Esophagus muscularis mucosa (tissue), 4 donors: ENCODE measurements at regions not wholly inside any gene's neighbourhood (a gene's known extent, or its start where the extent isn't known, plus 50 kb on each side); places are given as distances from the start of the nearest gene placed in this dataset.

Experiments
- DNase-seq: peaks from one replicate; pipeline ENCODE4 v3.0.0-alpha.2; 2017; ENCODE audit errors: extremely low spot score
- H3K27ac ChIP-seq, 4 donors: fragments of 200-600 bp; sonication (generic); replicated peaks in 1 of 4; 1 replicate in 3 of 4; 2 replicates in 1 of 4; pipeline ENCODE4 v1.5.1; 2016 to 2019; ENCODE audit warnings: mild to moderate bottlenecking in 1 of 4
- H3K27me3 ChIP-seq, 4 donors: fragments of 200-600 bp; sonication (generic); one replicate each; pipeline versions ENCODE4 v1.5.1 to v1.6.0; 2016 to 2019
- H3K36me3 ChIP-seq, 4 donors: fragments of 200-600 bp; sonication (generic); one replicate each; pipeline ENCODE4 v1.5.1; 2016 to 2019
- H3K4me1 ChIP-seq, 4 donors: fragments of 200-600 bp; sonication (generic); one replicate each; pipeline ENCODE4 v1.5.1; 2016 to 2019
- H3K4me3 ChIP-seq, 4 donors: fragments of 200-600 bp; sonication (generic); 1 replicate in 2 of 4; 2 replicates in 2 of 4; pipeline ENCODE4 v1.5.1; 2016 to 2019; ENCODE audit warnings: mild to moderate bottlenecking in 4 of 4, moderate library complexity in 1 of 4
- H3K9me3 ChIP-seq, 4 donors: fragments of 200-600 bp; sonication (generic); 1 replicate in 3 of 4; 2 replicates in 1 of 4; pipeline ENCODE4 v1.5.1; 2016 to 2019
- EP300 ChIP-seq: sonication (generic); formaldehyde crosslinking; IDR thresholded peaks from one replicate; pipeline ENCODE4 v1.6.1; 2017; ENCODE audit warnings: antibody characterized with exemption
- POLR2A ChIP-seq: fragments of 450-650 bp; IDR thresholded peaks from one replicate; pipeline ENCODE4 v1.6.1; 2017; ENCODE audit warnings: antibody characterized with exemption, moderate library complexity, mild to moderate bottlenecking, low read depth
- POLR2AphosphoS5 ChIP-seq, 2 donors: sonication (generic); formaldehyde crosslinking; IDR thresholded peaks; one replicate each; pipeline ENCODE4 v1.6.1; 2017; ENCODE audit warnings: antibody characterized with exemption in 2 of 2
- WGBS: methylation state at CpG from one replicate; pipeline ENCODE4 v1.1.5; 2018; 5-methylcytosine and 5-hydroxymethylcytosine counted together
- intact Hi-C: fragments of 100-400 bp; cut with DNase I; formaldehyde crosslinking; loops from one replicate; pipeline ENCODE4 v1.15.1; 2023
- TF ChIP-seq, protein P1 (sequence below), 3 experiments: fragments of 200-600 bp in 2 of 3; fragments of 450-650 bp in 1 of 3; sonication (generic) in 2 of 3; IDR thresholded peaks; one replicate each; pipeline ENCODE4 v1.5.1; 2017 to 2019; ENCODE audit warnings: antibody characterized with exemption in 3 of 3, mild to moderate bottlenecking in 2 of 3, moderate library complexity in 1 of 3

DNA sequence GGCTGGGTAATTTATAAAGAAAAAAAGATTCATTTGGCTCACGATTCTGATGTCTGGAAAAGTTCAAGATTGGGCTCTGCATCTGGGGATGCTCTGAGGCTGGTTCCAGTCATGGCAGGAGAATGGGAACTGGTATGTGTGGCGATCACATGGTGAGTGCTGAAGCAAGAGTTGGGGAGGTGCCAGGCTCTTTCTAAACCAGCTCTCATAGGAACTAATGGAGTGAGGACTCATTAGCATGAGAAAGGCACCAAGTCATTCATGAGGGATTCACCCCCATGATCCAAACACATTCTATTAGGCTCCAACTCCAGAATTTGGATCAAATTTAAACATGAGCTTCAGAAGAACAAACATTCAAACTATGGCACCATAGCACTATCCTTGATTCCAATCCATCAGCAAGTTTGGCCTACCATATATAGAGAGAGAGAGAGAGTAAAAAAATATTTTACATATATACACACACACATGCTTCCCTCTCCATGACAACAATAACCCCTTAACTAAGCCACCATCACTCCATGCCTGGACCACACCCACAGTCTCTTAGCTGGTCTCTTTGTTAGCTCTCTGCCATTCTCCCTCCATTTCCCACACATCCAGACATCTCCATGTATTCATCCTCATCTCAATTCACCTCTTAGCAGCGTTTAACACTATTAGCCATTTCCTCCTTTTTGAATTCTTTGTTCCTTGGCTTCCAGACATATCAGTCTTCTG lies 57.9 kb downstream of the NPY start:
- no peak overlapping the region for H3K4me3 ChIP-seq
- H3K9me3 ChIP-seq, result no peaks in the 10 kb centered on the region
- no peak for DNase-seq
- no peak for TF ChIP-seq POLR2A
- TF ChIP-seq, protein P1, sequence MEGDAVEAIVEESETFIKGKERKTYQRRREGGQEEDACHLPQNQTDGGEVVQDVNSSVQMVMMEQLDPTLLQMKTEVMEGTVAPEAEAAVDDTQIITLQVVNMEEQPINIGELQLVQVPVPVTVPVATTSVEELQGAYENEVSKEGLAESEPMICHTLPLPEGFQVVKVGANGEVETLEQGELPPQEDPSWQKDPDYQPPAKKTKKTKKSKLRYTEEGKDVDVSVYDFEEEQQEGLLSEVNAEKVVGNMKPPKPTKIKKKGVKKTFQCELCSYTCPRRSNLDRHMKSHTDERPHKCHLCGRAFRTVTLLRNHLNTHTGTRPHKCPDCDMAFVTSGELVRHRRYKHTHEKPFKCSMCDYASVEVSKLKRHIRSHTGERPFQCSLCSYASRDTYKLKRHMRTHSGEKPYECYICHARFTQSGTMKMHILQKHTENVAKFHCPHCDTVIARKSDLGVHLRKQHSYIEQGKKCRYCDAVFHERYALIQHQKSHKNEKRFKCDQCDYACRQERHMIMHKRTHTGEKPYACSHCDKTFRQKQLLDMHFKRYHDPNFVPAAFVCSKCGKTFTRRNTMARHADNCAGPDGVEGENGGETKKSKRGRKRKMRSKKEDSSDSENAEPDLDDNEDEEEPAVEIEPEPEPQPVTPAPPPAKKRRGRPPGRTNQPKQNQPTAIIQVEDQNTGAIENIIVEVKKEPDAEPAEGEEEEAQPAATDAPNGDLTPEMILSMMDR (IDR thresholded peaks at IDR 0.05), result no peak
- TF ChIP-seq EP300, result no peak
- no peak for TF ChIP-seq POLR2AphosphoS5 (IDR thresholded peaks at IDR 0.05)
- H3K27ac ChIP-seq, result no peak overlapping the region
- H3K4me1 ChIP-seq, result no peaks in the 10 kb centered on the region
- H3K36me3 ChIP-seq, result no peaks in the 10 kb centered on the region
- WGBS, result 76% methylated on average over 3 of the region's 3 CpGs
- intact Hi-C loops, result no loop called here
- H3K27me3 ChIP-seq, result peaks cover 0 to 4% (median 0%) of the 10 kb centered on the region in 4 donors

DNA sequence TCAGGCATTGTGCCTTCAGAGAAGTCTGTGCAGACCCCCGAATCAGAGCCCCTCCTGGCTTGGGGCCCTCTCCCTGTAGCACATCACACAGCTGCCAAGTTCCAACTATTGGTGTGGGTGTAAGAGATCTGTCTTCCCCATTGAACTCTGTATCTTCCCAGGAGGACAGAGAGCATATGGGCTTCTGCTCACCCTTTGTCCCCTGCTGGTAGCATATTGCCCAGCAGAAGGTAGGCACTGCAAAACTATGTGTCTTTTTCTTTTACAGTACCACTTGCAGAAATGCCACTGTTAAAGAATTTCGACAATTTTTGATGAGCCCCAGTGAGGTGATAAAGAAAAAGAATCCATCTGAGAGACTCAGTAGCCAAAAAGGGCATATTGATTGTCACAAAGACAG lies 59.6 kb downstream of the NPY start:
- H3K9me3 ChIP-seq, result no peaks in the 10 kb centered on the region
- H3K4me3 ChIP-seq, result no peak overlapping the region
- H3K36me3 ChIP-seq, result no peaks in the 10 kb centered on the region
- TF ChIP-seq POLR2A (no peak), EP300 (no peak), POLR2AphosphoS5 (IDR thresholded peaks at IDR 0.05) (no peak)
- TF ChIP-seq, protein P1 (IDR thresholded peaks at IDR 0.05), result no peak
- no peaks in the 10 kb centered on the region for H3K4me1 ChIP-seq
- WGBS, result 68% methylated on average over 2 of the region's 2 CpGs
- DNase-seq, result no peak
- intact Hi-C loops, result no loop called here
- H3K27ac ChIP-seq, result no peak overlapping the region
- peaks cover 0 to 4% (median 0%) of the 10 kb centered on the region in 4 donors for H3K27me3 ChIP-seq

- Histone ChIP-seq H3K36me3 (no peaks in the 10 kb centered on the region), H3K4me3 (no peak overlapping the region), H3K4me1 (no peaks in the 10 kb centered on the region), H3K27ac (no peak overlapping the region), H3K27me3 (no peaks in the 10 kb centered on the region), H3K9me3 (no peaks in the 10 kb centered on the region)
- no peak for DNase-seq
- TF ChIP-seq EP300, result no peak
- TF ChIP-seq POLR2AphosphoS5 (IDR thresholded peaks at IDR 0.05), result no peak
- no peak for TF ChIP-seq POLR2A
- TF ChIP-seq, protein P1 (IDR thresholded peaks at IDR 0.05), result no peak
- intact Hi-C loops, result no loop called here
- 60% methylated on average over 5 of the region's 5 CpGs for WGBS
Measured at GRCh38 chr7:24346129-24346528, 62.1 kb downstream of the NPY start.

DNA sequence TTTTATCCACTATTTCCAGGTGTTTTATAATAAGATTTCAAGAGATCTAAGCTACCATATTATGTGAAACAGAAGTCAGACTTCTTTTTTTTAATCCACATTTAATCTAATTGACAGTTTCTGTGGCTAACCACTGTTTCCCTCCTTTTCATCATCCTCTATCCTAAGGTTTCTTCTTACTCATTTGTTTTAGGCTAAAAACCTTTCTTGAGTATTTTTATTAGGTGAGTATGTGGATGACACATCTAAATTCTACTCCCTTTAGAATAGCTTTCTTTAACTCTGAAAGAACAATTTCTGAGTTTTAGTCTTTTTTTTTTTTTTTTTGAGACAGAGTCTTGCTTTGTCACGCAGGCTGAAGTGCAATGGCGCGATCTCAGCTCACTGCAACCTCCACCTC lies 62.7 kb downstream of the NPY start:
- no peaks in the 10 kb centered on the region for H3K27me3 ChIP-seq
- no peaks in the 10 kb centered on the region for H3K4me1 ChIP-seq
- TF ChIP-seq POLR2AphosphoS5 (IDR thresholded peaks at IDR 0.05) (no peak), POLR2A (no peak), EP300 (no peak)
- TF ChIP-seq, protein P1 (IDR thresholded peaks at IDR 0.05), result no peak
- intact Hi-C loops, result no loop called here
- no peak overlapping the region for H3K4me3 ChIP-seq
- DNase-seq, result no peak
- H3K9me3 ChIP-seq, result no peaks in the 10 kb centered on the region
- no peaks in the 10 kb centered on the region for H3K36me3 ChIP-seq
- WGBS, result 99% methylated on average over 3 of the region's 3 CpGs
- no peak overlapping the region for H3K27ac ChIP-seq

DNA sequence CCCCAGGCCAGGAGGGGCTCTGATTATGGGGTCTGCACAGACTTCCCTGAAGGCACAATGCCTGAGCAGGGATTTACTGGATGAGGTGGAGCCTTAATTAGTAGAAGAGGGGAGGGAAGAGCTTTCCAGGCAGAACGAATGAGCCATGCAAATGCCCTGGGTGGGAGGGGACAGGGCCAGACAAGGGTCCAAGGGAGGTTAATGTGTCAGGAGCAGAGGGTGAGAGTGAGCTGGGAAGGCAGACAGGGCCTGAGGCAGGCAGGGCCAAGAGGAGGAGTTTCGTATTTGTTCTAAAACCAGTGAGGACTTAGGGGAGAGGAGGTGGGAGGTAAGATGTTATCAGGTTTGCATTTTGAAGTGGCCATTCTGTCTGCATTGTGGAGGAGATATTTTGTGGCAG lies 65.3 kb downstream of the NPY start:
- WGBS, result 47% methylated on average over 2 of the region's 2 CpGs
- TF ChIP-seq POLR2AphosphoS5 (IDR thresholded peaks at IDR 0.05) (no peak), POLR2A (no peak), EP300 (no peak)
- TF ChIP-seq, protein P1 (IDR thresholded peaks at IDR 0.05), result no peak
- no peaks in the 10 kb centered on the region for H3K27me3 ChIP-seq
- intact Hi-C loops, result no loop called here
- H3K9me3 ChIP-seq, result no peaks in the 10 kb centered on the region
- H3K4me1 ChIP-seq, result no peaks in the 10 kb centered on the region
- no peak overlapping the region for H3K27ac ChIP-seq
- no peaks in the 10 kb centered on the region for H3K36me3 ChIP-seq
- DNase-seq, result peak; percentile 57
- H3K4me3 ChIP-seq, result no peak overlapping the region
